Glutamatergic neuron (in vitro differentiated cells): ENCODE measurements at regions not wholly inside any gene's neighbourhood (a gene's known extent, or its start where the extent isn't known, plus 50 kb on each side); places are given as distances from the start of the nearest gene placed in this dataset.

Source experiments
- DNase-seq: peaks from one replicate; pipeline ENCODE4 v3.0.0; 2022
- H3K27ac Mint-ChIP-seq: one replicate; pipeline ENCODE4 v1.8.0; 2020; ENCODE audit warnings: mild to moderate bottlenecking, mixed read lengths, inconsistent platforms; ENCODE audit not compliant: unreplicated experiment
- H3K27me3 Mint-ChIP-seq: one replicate; pipeline ENCODE4 v1.8.0; 2020; ENCODE audit warnings: mild to moderate bottlenecking, moderate library complexity, mixed read lengths, inconsistent platforms; ENCODE audit not compliant: unreplicated experiment
- H3K36me3 Mint-ChIP-seq: one replicate; pipeline ENCODE4 v1.8.0; 2020; ENCODE audit warnings: mild to moderate bottlenecking, mixed read lengths, inconsistent platforms; ENCODE audit not compliant: unreplicated experiment
- H3K4me1 Mint-ChIP-seq: one replicate; pipeline ENCODE4 v1.8.0; 2020; ENCODE audit warnings: mild to moderate bottlenecking, low read depth, mixed read lengths, inconsistent platforms; ENCODE audit not compliant: unreplicated experiment
- H3K4me3 Mint-ChIP-seq: one replicate; pipeline ENCODE4 v1.8.0; 2020; ENCODE audit warnings: mild to moderate bottlenecking, mixed read lengths, inconsistent platforms; ENCODE audit not compliant: unreplicated experiment
- H3K9me3 Mint-ChIP-seq: one replicate; pipeline ENCODE4 v1.8.0; 2020; ENCODE audit warnings: mild to moderate bottlenecking, moderate library complexity, mixed read lengths, inconsistent platforms; ENCODE audit not compliant: unreplicated experiment
- CTCF ChIP-seq: fragments of 200-600 bp; sonication (generic); IDR thresholded peaks from one replicate; pipeline ENCODE4 v1.5.0; 2021; ENCODE audit not compliant: partially characterized antibody, unreplicated experiment

GRCh38 chr20:1724901-1725300 lies 67.3 kb upstream of the SIRPG start:
- TF ChIP-seq CTCF = no peak
- no peaks in the 10 kb centered on the region for H3K36me3 Mint-ChIP-seq
- peaks cover 4% of the 10 kb centered on the region for H3K27me3 Mint-ChIP-seq
- H3K4me1 Mint-ChIP-seq = no peaks in the 10 kb centered on the region
- H3K9me3 Mint-ChIP-seq = no peaks in the 10 kb centered on the region
- no peak overlapping the region for H3K27ac Mint-ChIP-seq
- no peak overlapping the region for H3K4me3 Mint-ChIP-seq
- no peak for DNase-seq

GRCh38 chr20:1722513-1723050 lies 65.0 kb upstream of the SIRPG start:
- Mint-ChIP-seq H3K4me1 (no peaks in the 10 kb centered on the region), H3K4me3 (no peak overlapping the region), H3K9me3 (no peaks in the 10 kb centered on the region), H3K27ac (no peak overlapping the region), H3K27me3 (peaks cover 5% of the 10 kb centered on the region), H3K36me3 (no peaks in the 10 kb centered on the region)
- no peak for DNase-seq
- no peak for TF ChIP-seq CTCF

GRCh38 chr20:1721687-1722512 lies 64.3 kb upstream of the SIRPG start:
- no peaks in the 10 kb centered on the region for H3K9me3 Mint-ChIP-seq
- TF ChIP-seq CTCF = no peak
- H3K4me1 Mint-ChIP-seq = no peaks in the 10 kb centered on the region
- peaks cover 5% of the 10 kb centered on the region for H3K27me3 Mint-ChIP-seq
- H3K4me3 Mint-ChIP-seq = no peak overlapping the region
- DNase-seq = no peak
- no peak overlapping the region for H3K27ac Mint-ChIP-seq
- no peaks in the 10 kb centered on the region for H3K36me3 Mint-ChIP-seq

- Mint-ChIP-seq H3K9me3 (no peaks in the 10 kb centered on the region), H3K4me3 (no peak overlapping the region), H3K27me3 (peaks cover 8% of the 10 kb centered on the region), H3K4me1 (no peaks in the 10 kb centered on the region), H3K27ac (no peak overlapping the region), H3K36me3 (no peaks in the 10 kb centered on the region)
- TF ChIP-seq CTCF = no peak
- no peak for DNase-seq
Observed at GRCh38 chr20:1720845-1721475, 63.4 kb upstream of the SIRPG start.

- Mint-ChIP-seq H3K9me3 (no peaks in the 10 kb centered on the region), H3K4me1 (no peaks in the 10 kb centered on the region), H3K4me3 (no peak overlapping the region), H3K27me3 (peaks cover 8% of the 10 kb centered on the region), H3K36me3 (no peaks in the 10 kb centered on the region), H3K27ac (no peak overlapping the region)
- TF ChIP-seq CTCF = no peak
- DNase-seq = no peak
Observed at GRCh38 chr20:1720226-1720625, 62.6 kb upstream of the SIRPG start.
